ENCODE measurements at regions not wholly inside any gene's neighbourhood (a gene's known extent, or its start where the extent isn't known, plus 50 kb on each side); places are given as distances from the start of the nearest gene placed in this dataset.

- Histone ChIP-seq H3K27ac (ENCODE audit: low read depth, low read length, poor library complexity, severe bottlenecking) (no peak overlapping the region), H3K9me3 (ENCODE audit: low read length) (no peaks in the 10 kb centered on the region), H3K9me2 (ENCODE audit: low read depth, low read length) (0 out of 2 replicates have a peak, but pooled peaks cover 4% of the 10 kb centered on the region), H3K4me2 (ENCODE audit: low read length) (no peak overlapping the region), H4K20me1 (ENCODE audit: insufficient read depth, low read length) (no peaks in the 10 kb centered on the region), H3K4me3 (ENCODE audit: low read depth, low read length, poor library complexity, severe bottlenecking) (no peak overlapping the region), H3K27me3 (ENCODE audit: insufficient read depth, low read length) (no peaks in the 10 kb centered on the region), H3F3A (ENCODE audit: insufficient read depth, low read length) (no peaks in the 10 kb centered on the region), H3K79me2 (ENCODE audit: insufficient read depth, low read length) (no peaks in the 10 kb centered on the region), H3K4me1 (ENCODE audit: insufficient read depth, low read length, severe bottlenecking) (no peaks in the 10 kb centered on the region), H2AFZ (ENCODE audit: low read length) (no peak overlapping the region), H3K9ac (ENCODE audit: low read length) (no peak overlapping the region), H3K36me3 (ENCODE audit: insufficient read depth, low read length) (no peaks in the 10 kb centered on the region)
- no peak for TF ChIP-seq EZH2 (IDR thresholded peaks at IDR 0.05; ENCODE audit: borderline replicate concordance, low read length)
These were observed 924.0 kb downstream of the EFNB2 start for GRCh38 chr13:105611424-105611823.

DNA sequence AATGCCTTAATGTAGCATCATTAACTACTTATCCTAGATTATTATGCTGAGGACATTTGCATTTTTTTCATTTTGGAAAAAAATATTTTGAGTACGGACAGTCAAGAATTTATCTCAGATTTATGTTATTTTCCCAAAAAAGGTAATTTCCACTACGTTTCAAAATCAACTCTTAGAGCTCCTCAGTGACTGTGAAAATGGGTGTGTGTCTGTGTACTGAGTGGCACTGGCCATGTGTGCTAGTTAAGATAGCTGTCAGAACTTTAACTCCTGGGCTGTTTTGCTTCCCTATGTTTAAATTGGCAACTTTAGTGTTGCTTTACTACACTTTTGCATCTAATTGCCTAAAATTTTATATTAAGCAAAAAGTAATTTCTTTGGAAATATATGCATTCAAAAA lies 927.4 kb downstream of the EFNB2 start:
- TF ChIP-seq, protein P1, sequence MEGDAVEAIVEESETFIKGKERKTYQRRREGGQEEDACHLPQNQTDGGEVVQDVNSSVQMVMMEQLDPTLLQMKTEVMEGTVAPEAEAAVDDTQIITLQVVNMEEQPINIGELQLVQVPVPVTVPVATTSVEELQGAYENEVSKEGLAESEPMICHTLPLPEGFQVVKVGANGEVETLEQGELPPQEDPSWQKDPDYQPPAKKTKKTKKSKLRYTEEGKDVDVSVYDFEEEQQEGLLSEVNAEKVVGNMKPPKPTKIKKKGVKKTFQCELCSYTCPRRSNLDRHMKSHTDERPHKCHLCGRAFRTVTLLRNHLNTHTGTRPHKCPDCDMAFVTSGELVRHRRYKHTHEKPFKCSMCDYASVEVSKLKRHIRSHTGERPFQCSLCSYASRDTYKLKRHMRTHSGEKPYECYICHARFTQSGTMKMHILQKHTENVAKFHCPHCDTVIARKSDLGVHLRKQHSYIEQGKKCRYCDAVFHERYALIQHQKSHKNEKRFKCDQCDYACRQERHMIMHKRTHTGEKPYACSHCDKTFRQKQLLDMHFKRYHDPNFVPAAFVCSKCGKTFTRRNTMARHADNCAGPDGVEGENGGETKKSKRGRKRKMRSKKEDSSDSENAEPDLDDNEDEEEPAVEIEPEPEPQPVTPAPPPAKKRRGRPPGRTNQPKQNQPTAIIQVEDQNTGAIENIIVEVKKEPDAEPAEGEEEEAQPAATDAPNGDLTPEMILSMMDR (IDR thresholded peaks at IDR 0.05; ENCODE audit: low read length), result no peak
- no peak for TF ChIP-seq EZH2 (IDR thresholded peaks at IDR 0.05; ENCODE audit: borderline replicate concordance, low read length)
- Histone ChIP-seq H3K27me3 (ENCODE audit: insufficient read depth, low read length) (no peaks in the 10 kb centered on the region), H3K27ac (ENCODE audit: low read depth, low read length, poor library complexity, severe bottlenecking) (no peak overlapping the region), H2AFZ (ENCODE audit: low read length) (no peak overlapping the region), H3K4me3 (ENCODE audit: low read depth, low read length, poor library complexity, severe bottlenecking) (no peak overlapping the region), H3K36me3 (ENCODE audit: insufficient read depth, low read length) (no peaks in the 10 kb centered on the region), H3K9me3 (ENCODE audit: low read length) (no peaks in the 10 kb centered on the region), H3K9me2 (ENCODE audit: low read depth, low read length) (0 out of 2 replicates have a peak, but pooled peaks cover 4% of the 10 kb centered on the region), H3K9ac (ENCODE audit: low read length) (no peak overlapping the region), H3F3A (ENCODE audit: insufficient read depth, low read length) (no peaks in the 10 kb centered on the region), H3K4me1 (ENCODE audit: insufficient read depth, low read length, severe bottlenecking) (no peaks in the 10 kb centered on the region), H3K4me2 (ENCODE audit: low read length) (no peak overlapping the region), H4K20me1 (ENCODE audit: insufficient read depth, low read length) (no peaks in the 10 kb centered on the region), H3K79me2 (ENCODE audit: insufficient read depth, low read length) (no peaks in the 10 kb centered on the region)

GRCh38 chr13:105607426-105607825 lies 928.0 kb downstream of the EFNB2 start:
- no peak for TF ChIP-seq EZH2 (IDR thresholded peaks at IDR 0.05; ENCODE audit: borderline replicate concordance, low read length)
- TF ChIP-seq, protein P1 (IDR thresholded peaks at IDR 0.05; ENCODE audit: low read length), result no peak
- no peak overlapping the region for H3K4me2 ChIP-seq (ENCODE audit: low read length)
- no peaks in the 10 kb centered on the region for H3F3A ChIP-seq (ENCODE audit: insufficient read depth, low read length)
- no peaks in the 10 kb centered on the region for H3K27me3 ChIP-seq (ENCODE audit: insufficient read depth, low read length)
- H4K20me1 ChIP-seq (ENCODE audit: insufficient read depth, low read length), result no peaks in the 10 kb centered on the region
- 0 out of 2 replicates have a peak, but pooled peaks cover 4% of the 10 kb centered on the region for H3K9me2 ChIP-seq (ENCODE audit: low read depth, low read length)
- no peak overlapping the region for H3K4me3 ChIP-seq (ENCODE audit: low read depth, low read length, poor library complexity, severe bottlenecking)
- no peak overlapping the region for H3K9ac ChIP-seq (ENCODE audit: low read length)
- H3K27ac ChIP-seq (ENCODE audit: low read depth, low read length, poor library complexity, severe bottlenecking), result no peak overlapping the region
- no peaks in the 10 kb centered on the region for H3K79me2 ChIP-seq (ENCODE audit: insufficient read depth, low read length)
- no peaks in the 10 kb centered on the region for H3K9me3 ChIP-seq (ENCODE audit: low read length)
- H2AFZ ChIP-seq (ENCODE audit: low read length), result no peak overlapping the region
- H3K36me3 ChIP-seq (ENCODE audit: insufficient read depth, low read length), result no peaks in the 10 kb centered on the region
- no peaks in the 10 kb centered on the region for H3K4me1 ChIP-seq (ENCODE audit: insufficient read depth, low read length, severe bottlenecking)

- Histone ChIP-seq H3K4me3 (ENCODE audit: low read depth, low read length, poor library complexity, severe bottlenecking) (no peak overlapping the region), H4K20me1 (ENCODE audit: insufficient read depth, low read length) (no peaks in the 10 kb centered on the region), H3K79me2 (ENCODE audit: insufficient read depth, low read length) (no peaks in the 10 kb centered on the region), H3K27me3 (ENCODE audit: insufficient read depth, low read length) (no peaks in the 10 kb centered on the region), H3K36me3 (ENCODE audit: insufficient read depth, low read length) (no peaks in the 10 kb centered on the region), H2AFZ (ENCODE audit: low read length) (no peak overlapping the region), H3K4me1 (ENCODE audit: insufficient read depth, low read length, severe bottlenecking) (no peaks in the 10 kb centered on the region), H3K9ac (ENCODE audit: low read length) (no peak overlapping the region), H3F3A (ENCODE audit: insufficient read depth, low read length) (no peaks in the 10 kb centered on the region), H3K27ac (ENCODE audit: low read depth, low read length, poor library complexity, severe bottlenecking) (no peak overlapping the region), H3K9me2 (ENCODE audit: low read depth, low read length) (0 out of 2 replicates have a peak, but pooled peaks cover 4% of the 10 kb centered on the region), H3K4me2 (ENCODE audit: low read length) (no peak overlapping the region), H3K9me3 (ENCODE audit: low read length) (no peaks in the 10 kb centered on the region)
- TF ChIP-seq, protein P1 (IDR thresholded peaks at IDR 0.05; ENCODE audit: low read length), result no peak
- no peak for TF ChIP-seq EZH2 (IDR thresholded peaks at IDR 0.05; ENCODE audit: borderline replicate concordance, low read length)
These were observed 928.4 kb downstream of the EFNB2 start for GRCh38 chr13:105607016-105607415.
